ENCODE measurements at regions not wholly inside any gene's neighbourhood (a gene's known extent, or its start where the extent isn't known, plus 50 kb on each side); places are given as distances from the start of the nearest gene placed in this dataset.
"Not testable (repeated sequence)": the region's sequence is repeated elsewhere in the genome, so short reads cannot be mapped to it uniquely, and the experiment has no call there.

DNA sequence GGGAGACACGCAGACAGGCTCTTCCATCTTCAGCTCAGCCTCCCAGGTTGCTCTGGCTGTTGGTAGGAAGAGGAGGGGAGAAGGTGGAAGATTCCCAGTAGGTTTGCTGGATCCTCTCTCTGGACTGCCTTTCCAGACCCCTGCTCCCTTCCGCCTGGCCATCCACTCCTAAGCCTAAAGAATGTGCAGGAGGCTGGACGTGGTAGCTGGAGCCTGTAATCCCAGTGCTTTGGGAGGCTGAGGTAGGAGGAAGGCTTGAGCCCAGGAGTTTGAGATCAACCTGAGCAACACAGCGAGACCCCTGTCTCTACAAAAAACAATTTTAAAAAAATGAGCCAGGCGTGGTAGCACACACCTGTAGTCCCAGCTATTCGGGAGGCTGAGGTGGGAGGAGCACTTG is 2895.6 kb downstream of the RPIA start:
- TF ChIP-seq, protein P1, sequence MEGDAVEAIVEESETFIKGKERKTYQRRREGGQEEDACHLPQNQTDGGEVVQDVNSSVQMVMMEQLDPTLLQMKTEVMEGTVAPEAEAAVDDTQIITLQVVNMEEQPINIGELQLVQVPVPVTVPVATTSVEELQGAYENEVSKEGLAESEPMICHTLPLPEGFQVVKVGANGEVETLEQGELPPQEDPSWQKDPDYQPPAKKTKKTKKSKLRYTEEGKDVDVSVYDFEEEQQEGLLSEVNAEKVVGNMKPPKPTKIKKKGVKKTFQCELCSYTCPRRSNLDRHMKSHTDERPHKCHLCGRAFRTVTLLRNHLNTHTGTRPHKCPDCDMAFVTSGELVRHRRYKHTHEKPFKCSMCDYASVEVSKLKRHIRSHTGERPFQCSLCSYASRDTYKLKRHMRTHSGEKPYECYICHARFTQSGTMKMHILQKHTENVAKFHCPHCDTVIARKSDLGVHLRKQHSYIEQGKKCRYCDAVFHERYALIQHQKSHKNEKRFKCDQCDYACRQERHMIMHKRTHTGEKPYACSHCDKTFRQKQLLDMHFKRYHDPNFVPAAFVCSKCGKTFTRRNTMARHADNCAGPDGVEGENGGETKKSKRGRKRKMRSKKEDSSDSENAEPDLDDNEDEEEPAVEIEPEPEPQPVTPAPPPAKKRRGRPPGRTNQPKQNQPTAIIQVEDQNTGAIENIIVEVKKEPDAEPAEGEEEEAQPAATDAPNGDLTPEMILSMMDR (IDR thresholded peaks at IDR 0.05; ENCODE audit: low read depth, low read length), result not testable (repeated sequence)
- not testable (repeated sequence) for TF ChIP-seq EZH2phosphoT487 (IDR thresholded peaks at IDR 0.05; ENCODE audit: low read depth)

All from OCI-LY3 (cell line).